Endothelial cell of umbilical vein (primary cell): ENCODE measurements at regions not wholly inside any gene's neighbourhood (a gene's known extent, or its start where the extent isn't known, plus 50 kb on each side); places are given as distances from the start of the nearest gene placed in this dataset.

ENCODE experiments used
- EZH2 ChIP-seq: IDR thresholded peaks from 2 replicates; pipeline ENCODE4 v1.6.1; 2012; ENCODE audit warnings: borderline replicate concordance, low read depth, mild to moderate bottlenecking, moderate library complexity, low read length, inconsistent platforms; ENCODE audit not compliant: severe bottlenecking
- JUN ChIP-seq: IDR thresholded peaks from 2 replicates; pipeline ENCODE4 v1.6.1; 2011; ENCODE audit warnings: borderline replicate concordance, low read depth; ENCODE audit not compliant: insufficient read length, insufficient read depth
- MYC ChIP-seq: IDR thresholded peaks from one replicate; pipeline ENCODE4 v1.6.1; 2011; ENCODE audit warnings: mild to moderate bottlenecking, low read depth, low read length
- POLR2A ChIP-seq: IDR thresholded peaks from 2 replicates; pipeline ENCODE4 v1.6.1; 2012; ENCODE audit warnings: low read depth, mild to moderate bottlenecking, control low read depth, low read length
- TF ChIP-seq, protein P1 (sequence below), 2 donors: IDR thresholded peaks; 1 replicate in 1 of 2; 2 replicates in 1 of 2; pipeline ENCODE4 v1.5.1; 2011; ENCODE audit warnings: low read length in 2 of 2, mild to moderate bottlenecking in 2 of 2, moderate library complexity in 2 of 2, control low read depth in 1 of 2, inconsistent platforms in 1 of 2, low read depth in 1 of 2; ENCODE audit not compliant: insufficient read depth in 1 of 2; ENCODE audit errors: extremely low read depth in 1 of 2
- TF ChIP-seq, protein P2 (sequence below): IDR thresholded peaks from 2 replicates; pipeline ENCODE4 v1.6.1; 2011; ENCODE audit not compliant: insufficient read depth, insufficient read length

DNA sequence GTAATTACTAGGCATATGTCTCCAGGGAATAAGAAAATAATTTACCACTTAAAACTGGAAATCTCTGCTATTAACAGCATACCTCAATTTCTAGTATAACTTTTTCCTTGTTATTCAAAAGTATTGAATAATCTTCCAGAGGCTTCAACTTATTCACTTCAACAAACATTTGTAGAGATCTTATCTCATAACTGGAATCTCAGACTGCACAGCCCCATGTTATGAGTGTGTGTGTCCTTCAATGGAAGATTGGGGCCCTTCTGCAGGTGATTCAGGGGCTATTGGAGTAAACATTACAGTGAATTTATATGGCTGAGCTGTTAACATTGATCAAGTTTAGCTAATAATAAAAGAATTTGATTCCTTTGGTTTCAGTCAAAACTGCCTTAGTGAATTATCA, 946.1 kb downstream of the TTLL7 start:
- TF ChIP-seq, protein P1, sequence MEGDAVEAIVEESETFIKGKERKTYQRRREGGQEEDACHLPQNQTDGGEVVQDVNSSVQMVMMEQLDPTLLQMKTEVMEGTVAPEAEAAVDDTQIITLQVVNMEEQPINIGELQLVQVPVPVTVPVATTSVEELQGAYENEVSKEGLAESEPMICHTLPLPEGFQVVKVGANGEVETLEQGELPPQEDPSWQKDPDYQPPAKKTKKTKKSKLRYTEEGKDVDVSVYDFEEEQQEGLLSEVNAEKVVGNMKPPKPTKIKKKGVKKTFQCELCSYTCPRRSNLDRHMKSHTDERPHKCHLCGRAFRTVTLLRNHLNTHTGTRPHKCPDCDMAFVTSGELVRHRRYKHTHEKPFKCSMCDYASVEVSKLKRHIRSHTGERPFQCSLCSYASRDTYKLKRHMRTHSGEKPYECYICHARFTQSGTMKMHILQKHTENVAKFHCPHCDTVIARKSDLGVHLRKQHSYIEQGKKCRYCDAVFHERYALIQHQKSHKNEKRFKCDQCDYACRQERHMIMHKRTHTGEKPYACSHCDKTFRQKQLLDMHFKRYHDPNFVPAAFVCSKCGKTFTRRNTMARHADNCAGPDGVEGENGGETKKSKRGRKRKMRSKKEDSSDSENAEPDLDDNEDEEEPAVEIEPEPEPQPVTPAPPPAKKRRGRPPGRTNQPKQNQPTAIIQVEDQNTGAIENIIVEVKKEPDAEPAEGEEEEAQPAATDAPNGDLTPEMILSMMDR (IDR thresholded peaks at IDR 0.05; ENCODE audit: extremely low read depth in 1 of 2, insufficient read depth in 1 of 2, low read depth in 1 of 2, low read length in 2 of 2), result no peak
- no peak for TF ChIP-seq POLR2A
- TF ChIP-seq EZH2, result no peak
- no peak for TF ChIP-seq MYC
- no peak for TF ChIP-seq JUN
- TF ChIP-seq, protein P2, sequence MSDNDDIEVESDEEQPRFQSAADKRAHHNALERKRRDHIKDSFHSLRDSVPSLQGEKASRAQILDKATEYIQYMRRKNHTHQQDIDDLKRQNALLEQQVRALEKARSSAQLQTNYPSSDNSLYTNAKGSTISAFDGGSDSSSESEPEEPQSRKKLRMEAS, result no peak
